Gastrocnemius medialis (tissue), 4 donors: ENCODE measurements at regions not wholly inside any gene's neighbourhood (a gene's known extent, or its start where the extent isn't known, plus 50 kb on each side); places are given as distances from the start of the nearest gene placed in this dataset.

Source experiments
- CTCF ChIP-seq, 5 experiments: fragments of 450-650 bp in 3 of 5; fragments of 200-600 bp in 2 of 5; sonication (generic) in 2 of 5; IDR thresholded peaks in 4 of 5; conservative IDR thresholded peaks in 1 of 5; 1 replicate in 4 of 5; 2 replicates in 1 of 5; pipeline ENCODE4 v1.5.1; 2016 to 2019; ENCODE audit warnings: antibody characterized with exemption in 5 of 5, mild to moderate bottlenecking in 3 of 5, moderate library complexity in 3 of 5
- POLR2A ChIP-seq, 2 donors: fragments of 450-650 bp; IDR thresholded peaks; one replicate each; pipeline ENCODE4 v1.6.1; 2017; ENCODE audit warnings: antibody characterized with exemption in 2 of 2, mild to moderate bottlenecking in 2 of 2, moderate library complexity in 2 of 2

- no peak for TF ChIP-seq CTCF (IDR thresholded peaks at IDR 0.05 in 4 of 5, conservative IDR thresholded peaks at IDR 0.05 in 1 of 5)
- TF ChIP-seq POLR2A (IDR thresholded peaks at IDR 0.05), result no peak
Measured at GRCh38 chr6:95743591-95743990, 166.3 kb downstream of the MANEA start.
